Endothelial cell of umbilical vein (primary cell): ENCODE measurements at regions not wholly inside any gene's neighbourhood (a gene's known extent, or its start where the extent isn't known, plus 50 kb on each side); places are given as distances from the start of the nearest gene placed in this dataset.

Source experiments
- BruUV-seq: library from RNA; stranded (reverse); fragments of 400-500 nt; replicated peaks from 2 replicates; lab custom pipeline; 2021; lab: Mats Ljungman, UMichigan
- CTCF ChIA-PET: fragments of 300-600, 350-600 bp; sonication (Branson Sonifier 250); formaldehyde crosslinking; loops from one replicate; lab custom pipeline; 2021; ENCODE audit warnings: antibody characterized with exemption, inconsistent platforms; lab: Charles Lee
- POLR2A ChIA-PET: fragments of 300-600, 350-600 bp; sonication (Branson Sonifier 250); formaldehyde crosslinking; loops from one replicate; lab custom pipeline; 2021; ENCODE audit warnings: antibody characterized with exemption, inconsistent platforms; lab: Charles Lee
- DNase-seq: peaks from one replicate; pipeline ENCODE4 v3.0.0-alpha.2; 2011; ENCODE audit warnings: low read depth, low spot score
- FAIRE-seq: peaks from 2 replicates; lab custom pipeline; 2011; peaks lifted over from hg19 to GRCh38; lab: Jason Lieb, UNC
- H2AFZ ChIP-seq: 2 replicates; pipeline ENCODE4 v1.6.0; 2012; ENCODE audit warnings: low read depth, low read length, control low read depth, inconsistent platforms
- H3K27ac ChIP-seq: 2 replicates; pipeline ENCODE4 v1.5.1; 2011; ENCODE audit warnings: low read depth, mild to moderate bottlenecking, control low read depth, low read length, moderate library complexity; ENCODE audit not compliant: insufficient read depth
- H3K27me3 ChIP-seq, 2 experiments: 2 replicates each; pipeline versions ENCODE4 v1.6.0 to v1.6.1; 2011; ENCODE audit warnings: low read length in 2 of 2, mixed read lengths in 1 of 2; ENCODE audit not compliant: control insufficient read depth in 2 of 2, insufficient read depth in 2 of 2
- H3K36me3 ChIP-seq, 2 experiments: 2 replicates in 1 of 2; 3 replicates in 1 of 2; pipeline ENCODE4 v1.5.1; 2011; ENCODE audit warnings: low read length in 2 of 2, mild to moderate bottlenecking in 1 of 2, moderate library complexity in 1 of 2; ENCODE audit not compliant: control insufficient read depth in 2 of 2, insufficient read depth in 2 of 2; ENCODE audit errors: extremely low read depth in 1 of 2
- H3K4me1 ChIP-seq: 3 replicates; pipeline ENCODE4 v1.5.1; 2011; ENCODE audit warnings: mild to moderate bottlenecking, low read length; ENCODE audit not compliant: control insufficient read depth, insufficient read depth; ENCODE audit errors: extremely low read depth
- H3K4me2 ChIP-seq: 2 replicates; pipeline ENCODE4 v1.6.1; 2011; ENCODE audit warnings: low read length, control low read depth, mixed read lengths; ENCODE audit not compliant: insufficient read depth
- H3K4me3 ChIP-seq, 3 experiments: fragments of 200-600 bp in 1 of 3; sonication (generic), shearing (Covaris generic) in 1 of 3; replicated peaks in 1 of 3; 2 replicates each; pipeline ENCODE4 v1.5.1; 2011 to 2016; ENCODE audit warnings: control low read depth in 3 of 3, low read length in 3 of 3, mild to moderate bottlenecking in 2 of 3, inconsistent platforms in 1 of 3, low read depth in 1 of 3, moderate library complexity in 1 of 3; ENCODE audit not compliant: insufficient read depth in 1 of 3
- H3K79me2 ChIP-seq: 2 replicates; pipeline ENCODE4 v1.6.0; 2012; ENCODE audit warnings: low read length, inconsistent platforms; ENCODE audit not compliant: control insufficient read depth, insufficient read depth
- H3K9ac ChIP-seq: replicated peaks from 2 replicates; pipeline ENCODE3; 2011; ENCODE audit warnings: low read length, control low read depth; ENCODE audit not compliant: insufficient read depth; ENCODE audit errors: extremely low read depth
- H3K9me1 ChIP-seq: replicated peaks from 3 replicates; pipeline ENCODE4 v1.6.0; 2011; ENCODE audit warnings: mild to moderate bottlenecking, low read length; ENCODE audit not compliant: control insufficient read depth, insufficient read depth; ENCODE audit errors: extremely low read depth
- H3K9me3 ChIP-seq: replicated peaks from 2 replicates; pipeline ENCODE4 v1.5.1; 2012; ENCODE audit warnings: low read length, inconsistent platforms; ENCODE audit not compliant: control insufficient read depth, insufficient read depth
- H4K20me1 ChIP-seq: replicated peaks from 2 replicates; pipeline ENCODE3; 2011; ENCODE audit warnings: mild to moderate bottlenecking, low read length; ENCODE audit not compliant: control insufficient read depth, insufficient read depth; ENCODE audit errors: extremely low read depth
- CTCF ChIP-seq, 2 donors: IDR thresholded peaks; 1 replicate in 1 of 2; 2 replicates in 1 of 2; pipeline ENCODE4 v1.5.1; 2011; ENCODE audit warnings: low read length in 2 of 2, mild to moderate bottlenecking in 2 of 2, moderate library complexity in 2 of 2, control low read depth in 1 of 2, inconsistent platforms in 1 of 2, low read depth in 1 of 2; ENCODE audit not compliant: insufficient read depth in 1 of 2; ENCODE audit errors: extremely low read depth in 1 of 2
- EZH2 ChIP-seq: IDR thresholded peaks from 2 replicates; pipeline ENCODE4 v1.6.1; 2012; ENCODE audit warnings: borderline replicate concordance, low read depth, mild to moderate bottlenecking, moderate library complexity, low read length, inconsistent platforms; ENCODE audit not compliant: severe bottlenecking
- FOS ChIP-seq: IDR thresholded peaks from 2 replicates; pipeline ENCODE4 v1.6.1; 2011; ENCODE audit warnings: mild to moderate bottlenecking, low read length, moderate library complexity, borderline replicate concordance; ENCODE audit not compliant: insufficient read depth
- GATA2 ChIP-seq: IDR thresholded peaks from 2 replicates; pipeline ENCODE4 v1.7.0; 2011; ENCODE audit warnings: low read depth, mild to moderate bottlenecking, moderate library complexity, mixed read lengths, low read length; ENCODE audit not compliant: insufficient read length, insufficient read depth
- JUN ChIP-seq: IDR thresholded peaks from 2 replicates; pipeline ENCODE4 v1.6.1; 2011; ENCODE audit warnings: borderline replicate concordance, low read depth; ENCODE audit not compliant: insufficient read length, insufficient read depth
- MAX ChIP-seq: IDR thresholded peaks from 2 replicates; pipeline ENCODE4 v1.6.1; 2011; ENCODE audit not compliant: insufficient read depth, insufficient read length
- MYC ChIP-seq: IDR thresholded peaks from one replicate; pipeline ENCODE4 v1.6.1; 2011; ENCODE audit warnings: mild to moderate bottlenecking, low read depth, low read length
- POLR2A ChIP-seq: IDR thresholded peaks from 2 replicates; pipeline ENCODE4 v1.6.1; 2012; ENCODE audit warnings: low read depth, mild to moderate bottlenecking, control low read depth, low read length
- POLR2AphosphoS5 ChIP-seq: IDR thresholded peaks from 2 replicates; pipeline ENCODE4 v1.6.1; 2012; ENCODE audit warnings: low read depth, mild to moderate bottlenecking, control low read depth, low read length, moderate library complexity; ENCODE audit not compliant: insufficient read depth
- dilution Hi-C: fragments of 300-500 bp; cut with MboI; formaldehyde crosslinking; loops from one replicate; pipeline ENCODE4 v1.15.0; 2019; ENCODE audit warnings: low sequenced_read_pairs; ENCODE audit not compliant: extremely low pct_ligation_motif_present
- intact Hi-C: fragments of 100-400 bp; cut with micrococcal nuclease; formaldehyde crosslinking; loops from one replicate; pipeline ENCODE4 v1.10.0; 2022

DNA sequence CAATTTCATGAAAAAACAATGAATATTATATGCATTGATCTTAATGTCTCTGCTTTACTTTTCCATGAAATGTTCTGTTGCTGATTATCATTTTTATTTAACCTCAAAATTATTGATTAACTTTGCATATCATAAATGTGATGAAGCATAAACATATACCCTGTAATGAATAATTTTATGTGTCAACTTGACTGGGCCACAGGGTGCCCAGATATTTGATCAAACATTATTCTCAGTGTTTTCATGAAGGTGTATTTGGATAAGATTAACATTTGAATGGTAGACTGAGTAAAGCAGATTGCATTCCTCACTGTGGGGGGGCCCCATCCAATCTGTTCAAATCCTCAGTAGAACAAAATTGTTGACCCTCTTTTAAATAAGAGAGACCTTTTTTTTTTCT, 265.2 kb downstream of the CENPW start:
- DNase-seq (no peak), FAIRE-seq (no peak)
- Histone ChIP-seq H2AFZ (no peak overlapping the region), H3K79me2 (no peaks in the 10 kb centered on the region), H3K9ac (no peak overlapping the region), H3K4me1 (no peaks in the 10 kb centered on the region), H3K9me1 (no peaks in the 10 kb centered on the region), H3K27ac (no peak overlapping the region), H4K20me1 (no peaks in the 10 kb centered on the region), H3K9me3 (no peaks in the 10 kb centered on the region), H3K36me3 (no peaks in the 10 kb centered on the region), H3K27me3 (no peaks in the 10 kb centered on the region), H3K4me2 (no peak overlapping the region), H3K4me3 (no peak overlapping the region)
- intact Hi-C loops (no loop called here), dilution Hi-C loops (no loop called here)
- no peak for TF ChIP-seq EZH2
- no peak for TF ChIP-seq MYC
- TF ChIP-seq POLR2AphosphoS5: no peak
- TF ChIP-seq GATA2: no peak
- TF ChIP-seq MAX: no peak
- TF ChIP-seq POLR2A: no peak
- TF ChIP-seq JUN: no peak
- TF ChIP-seq FOS: no peak
- no peak for TF ChIP-seq CTCF (IDR thresholded peaks at IDR 0.05; ENCODE audit: extremely low read depth in 1 of 2, insufficient read depth in 1 of 2, low read depth in 1 of 2, low read length in 2 of 2)
- ChIA-PET POLR2A (no interaction called here), CTCF (interaction anchor here (0.9 kb wide), 1 partner anchor 13 kb away, joined by 4 read pairs; no protein-coding TSS in a partner anchor)
- BruUV-seq: no TSS peak
